Esophagus squamous epithelium (tissue), 4 donors: ENCODE measurements at regions not wholly inside any gene's neighbourhood (a gene's known extent, or its start where the extent isn't known, plus 50 kb on each side); places are given as distances from the start of the nearest gene placed in this dataset.

Experiments used
- POLR2A ChIP-seq, 4 donors: fragments of 450-650 bp; IDR thresholded peaks; one replicate each; pipeline ENCODE4 v1.6.1; 2017; ENCODE audit warnings: antibody characterized with exemption in 4 of 4, mild to moderate bottlenecking in 4 of 4, moderate library complexity in 3 of 4
- TF ChIP-seq, protein P1 (sequence below), 6 experiments: fragments of 450-650 bp in 4 of 6; fragments of 200-600 bp in 2 of 6; sonication (generic) in 2 of 6; IDR thresholded peaks; one replicate each; pipeline ENCODE4 v1.5.1; 2016 to 2019; ENCODE audit warnings: antibody characterized with exemption in 6 of 6, mild to moderate bottlenecking in 4 of 6, moderate library complexity in 4 of 6

- no peak for TF ChIP-seq POLR2A (IDR thresholded peaks at IDR 0.05)
- TF ChIP-seq, protein P1, sequence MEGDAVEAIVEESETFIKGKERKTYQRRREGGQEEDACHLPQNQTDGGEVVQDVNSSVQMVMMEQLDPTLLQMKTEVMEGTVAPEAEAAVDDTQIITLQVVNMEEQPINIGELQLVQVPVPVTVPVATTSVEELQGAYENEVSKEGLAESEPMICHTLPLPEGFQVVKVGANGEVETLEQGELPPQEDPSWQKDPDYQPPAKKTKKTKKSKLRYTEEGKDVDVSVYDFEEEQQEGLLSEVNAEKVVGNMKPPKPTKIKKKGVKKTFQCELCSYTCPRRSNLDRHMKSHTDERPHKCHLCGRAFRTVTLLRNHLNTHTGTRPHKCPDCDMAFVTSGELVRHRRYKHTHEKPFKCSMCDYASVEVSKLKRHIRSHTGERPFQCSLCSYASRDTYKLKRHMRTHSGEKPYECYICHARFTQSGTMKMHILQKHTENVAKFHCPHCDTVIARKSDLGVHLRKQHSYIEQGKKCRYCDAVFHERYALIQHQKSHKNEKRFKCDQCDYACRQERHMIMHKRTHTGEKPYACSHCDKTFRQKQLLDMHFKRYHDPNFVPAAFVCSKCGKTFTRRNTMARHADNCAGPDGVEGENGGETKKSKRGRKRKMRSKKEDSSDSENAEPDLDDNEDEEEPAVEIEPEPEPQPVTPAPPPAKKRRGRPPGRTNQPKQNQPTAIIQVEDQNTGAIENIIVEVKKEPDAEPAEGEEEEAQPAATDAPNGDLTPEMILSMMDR (IDR thresholded peaks at IDR 0.05) = no peak
These were observed 112.1 kb upstream of the SOX1 start for GRCh38 chr13:111954661-111955411.
